ENCODE measurements at regions not wholly inside any gene's neighbourhood (a gene's known extent, or its start where the extent isn't known, plus 50 kb on each side); places are given as distances from the start of the nearest gene placed in this dataset.
A peak's percentile ranks its signal among the peaks of the same experiment; 100 is the strongest.

DNA sequence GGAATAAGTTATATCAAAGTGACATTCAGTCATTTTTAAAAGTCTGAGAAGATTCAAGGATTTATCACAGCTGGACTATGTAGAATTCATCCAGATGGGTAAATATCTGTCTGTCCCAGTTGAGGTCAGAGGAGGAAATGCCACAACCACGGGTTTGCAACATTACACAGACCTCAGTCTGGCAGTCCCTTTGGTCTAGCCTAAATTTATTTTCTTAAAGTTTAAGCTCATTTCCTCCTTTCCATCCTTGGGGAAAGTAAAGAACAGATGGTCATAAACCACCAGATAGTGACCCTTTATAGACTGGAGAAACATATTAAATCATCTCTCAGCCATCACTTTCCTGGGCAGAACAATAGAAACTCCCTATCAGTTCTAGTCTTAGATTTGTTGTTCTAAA, 238.4 kb upstream of the DDI1 start:
- intact Hi-C loops (cut with DNase I; ENCODE audit: low total_unique reads), result no loop called here
- Histone ChIP-seq H3K36me3 (no peaks in the 10 kb centered on the region), H3K27me3 (no peaks in the 10 kb centered on the region), H3K9me3 (no peaks in the 10 kb centered on the region), H3K27ac (no peak overlapping the region), H3K4me3 (no peak overlapping the region), H3K4me1 (no peaks in the 10 kb centered on the region)
- TF ChIP-seq CTCF (IDR thresholded peaks at IDR 0.05), result no peak
- no peak for TF ChIP-seq POLR2A (IDR thresholded peaks at IDR 0.05)
- no peak for TF ChIP-seq EP300 (IDR thresholded peaks at IDR 0.05)
- no peak for TF ChIP-seq POLR2AphosphoS5 (IDR thresholded peaks at IDR 0.05)
- WGBS, 5 donors, result 19 to 54% (median 41%) methylated on average over 1 of the region's 1 CpG
- no peak for DNase-seq

DNA sequence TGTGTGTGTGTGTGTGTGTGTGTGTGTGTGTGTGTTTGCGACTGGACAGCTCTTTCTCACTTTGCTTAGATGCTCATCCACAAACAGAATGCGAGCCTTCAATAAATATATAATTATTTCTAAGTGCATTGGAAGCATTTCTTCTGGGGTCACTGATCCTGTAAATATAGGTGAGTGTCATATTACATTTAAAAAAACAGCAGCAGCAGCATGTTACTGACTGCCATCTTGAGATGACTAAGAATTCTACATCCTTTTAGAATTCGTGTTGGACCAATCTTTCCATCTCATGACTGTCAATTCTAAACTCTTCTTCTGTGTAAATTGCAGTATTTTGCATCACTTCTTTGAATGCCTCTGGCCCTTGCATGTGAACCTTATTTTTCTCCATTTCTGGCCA, 238.0 kb upstream of the DDI1 start:
- intact Hi-C loops (cut with DNase I; ENCODE audit: low total_unique reads), result no loop called here
- DNase-seq, result no peak
- Histone ChIP-seq H3K4me3 (no peak overlapping the region), H3K9me3 (no peaks in the 10 kb centered on the region), H3K27ac (no peak overlapping the region), H3K36me3 (no peaks in the 10 kb centered on the region), H3K4me1 (no peaks in the 10 kb centered on the region), H3K27me3 (no peaks in the 10 kb centered on the region)
- TF ChIP-seq POLR2AphosphoS5 (IDR thresholded peaks at IDR 0.05), result no peak
- no peak for TF ChIP-seq POLR2A (IDR thresholded peaks at IDR 0.05)
- TF ChIP-seq CTCF (IDR thresholded peaks at IDR 0.05), result no peak
- no peak for TF ChIP-seq EP300 (IDR thresholded peaks at IDR 0.05)
- 76 to 86% (median 79%) methylated on average over 3 of the region's 3 CpGs for WGBS, 5 donors

DNA sequence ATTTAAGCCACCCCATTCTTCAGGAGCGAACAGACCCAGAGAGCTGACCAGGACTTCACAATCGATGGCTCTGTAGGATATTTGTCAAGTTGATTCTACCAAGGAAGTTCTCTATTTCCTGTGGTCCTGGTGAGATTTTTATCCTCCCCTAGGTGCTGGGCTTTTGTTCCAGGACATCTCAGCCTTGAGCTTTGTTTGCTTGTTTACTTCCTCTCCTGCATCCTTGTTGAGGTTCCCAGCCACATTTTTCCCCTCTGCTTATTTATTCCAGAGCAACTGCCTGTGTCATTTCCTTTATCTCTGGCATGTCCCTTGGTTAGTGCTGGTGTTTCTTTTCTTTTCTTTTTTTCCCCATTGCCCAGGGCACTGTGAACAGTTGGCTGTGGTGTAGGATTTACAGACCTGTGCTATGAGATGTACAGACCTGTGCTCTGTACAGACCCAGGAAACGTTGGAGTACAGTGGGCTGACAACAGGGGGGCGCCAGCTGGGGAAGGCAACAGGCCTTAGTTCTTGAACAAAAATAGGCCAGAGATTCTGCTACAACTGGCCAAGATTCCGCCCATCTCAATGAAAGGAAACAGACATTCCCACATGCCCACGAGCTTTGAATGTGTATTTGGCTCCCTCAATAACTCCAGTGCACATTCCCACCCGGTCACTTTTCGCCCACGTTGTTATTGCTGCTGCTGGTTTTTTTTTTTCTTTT, 235.9 kb upstream of the DDI1 start:
- TF ChIP-seq POLR2AphosphoS5 (IDR thresholded peaks at IDR 0.05) (no peak), POLR2A (IDR thresholded peaks at IDR 0.05) (no peak), CTCF (IDR thresholded peaks at IDR 0.05) (no peak), EP300 (IDR thresholded peaks at IDR 0.05) (no peak)
- no peaks in the 10 kb centered on the region for H3K9me3 ChIP-seq
- H3K4me3 ChIP-seq, result no peak overlapping the region
- peak overlapping the region in 3 of 5 donors; percentile 14 to 22 (median 21) for H3K27ac ChIP-seq
- H3K4me1 ChIP-seq, result peaks cover 4 to 6% (median 4%) of the 10 kb centered on the region in 4 donors
- 49 to 70% (median 60%) methylated on average over 9 of the region's 9 CpGs for WGBS, 5 donors
- intact Hi-C loops (cut with DNase I; ENCODE audit: low total_unique reads), result no loop called here
- DNase-seq, result peak in 1 of 2 donors; percentile 26
- no peaks in the 10 kb centered on the region for H3K27me3 ChIP-seq
- no peaks in the 10 kb centered on the region for H3K36me3 ChIP-seq

DNA sequence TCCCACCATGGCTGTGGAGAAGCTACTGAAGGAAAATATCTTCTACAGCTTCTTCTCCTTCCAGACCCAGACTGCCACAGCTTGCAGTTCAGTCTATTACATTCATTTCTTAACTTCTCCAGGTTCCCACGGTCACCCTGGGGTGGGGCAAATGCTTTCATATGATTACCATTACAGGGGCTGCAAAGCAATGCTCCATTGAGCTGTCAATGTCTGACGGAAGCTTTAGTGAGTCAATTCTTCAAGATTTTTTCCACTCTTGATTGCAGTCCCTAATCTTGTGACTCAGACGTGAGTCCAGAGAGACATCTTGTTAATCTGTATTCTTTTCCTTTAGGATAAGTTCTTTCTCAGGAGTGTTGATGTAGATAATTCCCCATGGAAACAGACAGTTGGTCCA, 233.4 kb upstream of the DDI1 start:
- no peak for DNase-seq
- Histone ChIP-seq H3K27me3 (no peaks in the 10 kb centered on the region), H3K4me3 (no peak overlapping the region), H3K27ac (no peak overlapping the region), H3K36me3 (no peaks in the 10 kb centered on the region), H3K9me3 (no peaks in the 10 kb centered on the region), H3K4me1 (peaks cover 4 to 19% (median 13%) of the 10 kb centered on the region in 4 donors)
- 73 to 82% (median 81%) methylated on average over 3 of the region's 3 CpGs for WGBS, 5 donors
- intact Hi-C loops (cut with DNase I; ENCODE audit: low total_unique reads), result no loop called here
- TF ChIP-seq EP300 (IDR thresholded peaks at IDR 0.05) (no peak), POLR2A (IDR thresholded peaks at IDR 0.05) (no peak), POLR2AphosphoS5 (IDR thresholded peaks at IDR 0.05) (no peak), CTCF (IDR thresholded peaks at IDR 0.05) (no peak)

Measured in stomach (tissue), 8 donors.